Neural crest cell (in vitro differentiated cells): ENCODE measurements at regions not wholly inside any gene's neighbourhood (a gene's known extent, or its start where the extent isn't known, plus 50 kb on each side); places are given as distances from the start of the nearest gene placed in this dataset.
"Not testable (repeated sequence)": the region's sequence is repeated elsewhere in the genome, so short reads cannot be mapped to it uniquely, and the experiment has no call there.

Experiments
- DNase-seq: peaks from one replicate; pipeline ENCODE4 v3.0.0; 2021; ENCODE audit warnings: low read depth, mixed read lengths, low spot score
- H3K27ac Mint-ChIP-seq: one replicate; pipeline ENCODE4 v1.8.0; 2021; ENCODE audit warnings: mild to moderate bottlenecking, mixed read lengths; ENCODE audit not compliant: unreplicated experiment
- H3K27me3 Mint-ChIP-seq: 2 replicates; pipeline ENCODE4 v1.8.0; 2021; ENCODE audit warnings: low read depth, mild to moderate bottlenecking, mixed read lengths
- H3K36me3 Mint-ChIP-seq: 2 replicates; pipeline ENCODE4 v1.8.0; 2021; ENCODE audit warnings: low read depth, mild to moderate bottlenecking, mixed read lengths
- H3K4me1 Mint-ChIP-seq: 2 replicates; pipeline ENCODE4 v1.8.0; 2021; ENCODE audit warnings: mixed read lengths
- H3K4me3 Mint-ChIP-seq: one replicate; pipeline ENCODE4 v1.8.0; 2021; ENCODE audit warnings: mild to moderate bottlenecking, mixed read lengths
- H3K9me3 Mint-ChIP-seq: 2 replicates; pipeline ENCODE4 v1.8.0; 2021; ENCODE audit warnings: mixed read lengths
- CTCF ChIP-seq: fragments of 200-600 bp; sonication (generic); conservative IDR thresholded peaks from 2 replicates; pipeline ENCODE4 v1.5.0; 2021; ENCODE audit warnings: antibody characterized with exemption, mild to moderate bottlenecking

GRCh38 chr18:34399892-34400291, 175.2 kb upstream of the NOL4 start:
- Mint-ChIP-seq H3K9me3 (no peaks in the 10 kb centered on the region), H3K4me3 (no peak overlapping the region), H3K36me3 (no peaks in the 10 kb centered on the region), H3K27ac (no peak overlapping the region), H3K4me1 (no peaks in the 10 kb centered on the region), H3K27me3 (no peaks in the 10 kb centered on the region)
- no peak for TF ChIP-seq CTCF
- no peak for DNase-seq

- no peak overlapping the region for H3K27ac Mint-ChIP-seq
- no peaks in the 10 kb centered on the region for H3K9me3 Mint-ChIP-seq
- no peaks in the 10 kb centered on the region for H3K4me1 Mint-ChIP-seq
- H3K36me3 Mint-ChIP-seq, result no peaks in the 10 kb centered on the region
- DNase-seq, result no peak
- no peak overlapping the region for H3K4me3 Mint-ChIP-seq
- no peaks in the 10 kb centered on the region for H3K27me3 Mint-ChIP-seq
- TF ChIP-seq CTCF, result no peak
Observed at GRCh38 chr18:34400834-34401233, 176.1 kb upstream of the NOL4 start.

- no peak overlapping the region for H3K27ac Mint-ChIP-seq
- no peak for TF ChIP-seq CTCF
Observed at GRCh38 chr18:34401775-34402174, 177.1 kb upstream of the NOL4 start.

GRCh38 chr18:34407471-34407870, 182.8 kb upstream of the NOL4 start:
- H3K27ac Mint-ChIP-seq, H3K27me3 Mint-ChIP-seq, DNase-seq, H3K36me3 Mint-ChIP-seq, H3K9me3 Mint-ChIP-seq, H3K4me1 Mint-ChIP-seq, H3K4me3 Mint-ChIP-seq: not testable (repeated sequence)

More at GRCh38 chr18:34401775-34402174, 177.1 kb upstream of the NOL4 start:
- no peaks in the 10 kb centered on the region for H3K9me3 Mint-ChIP-seq
- DNase-seq, result no peak
- H3K36me3 Mint-ChIP-seq, result no peaks in the 10 kb centered on the region
- H3K4me3 Mint-ChIP-seq, result no peak overlapping the region
- no peaks in the 10 kb centered on the region for H3K27me3 Mint-ChIP-seq
- H3K4me1 Mint-ChIP-seq, result no peaks in the 10 kb centered on the region

- Mint-ChIP-seq H3K4me1 (no peaks in the 10 kb centered on the region), H3K27me3 (peaks cover 2% of the 10 kb centered on the region), H3K27ac (no peak overlapping the region), H3K4me3 (no peak overlapping the region), H3K9me3 (no peaks in the 10 kb centered on the region), H3K36me3 (no peaks in the 10 kb centered on the region)
- DNase-seq, result no peak
- TF ChIP-seq CTCF, result no peak
Observed at GRCh38 chr18:34411952-34412351, 187.2 kb upstream of the NOL4 start.

- Mint-ChIP-seq H3K27ac (no peak overlapping the region), H3K27me3 (peaks cover 2% of the 10 kb centered on the region), H3K4me3 (no peak overlapping the region), H3K36me3 (no peaks in the 10 kb centered on the region), H3K4me1 (no peaks in the 10 kb centered on the region), H3K9me3 (peaks cover 10% of the 10 kb centered on the region)
- TF ChIP-seq CTCF, result no peak
- DNase-seq, result no peak
Observed at GRCh38 chr18:34431042-34431441, 206.3 kb upstream of the NOL4 start.
